ENCODE measurements at regions not wholly inside any gene's neighbourhood (a gene's known extent, or its start where the extent isn't known, plus 50 kb on each side); places are given as distances from the start of the nearest gene placed in this dataset.

DNA sequence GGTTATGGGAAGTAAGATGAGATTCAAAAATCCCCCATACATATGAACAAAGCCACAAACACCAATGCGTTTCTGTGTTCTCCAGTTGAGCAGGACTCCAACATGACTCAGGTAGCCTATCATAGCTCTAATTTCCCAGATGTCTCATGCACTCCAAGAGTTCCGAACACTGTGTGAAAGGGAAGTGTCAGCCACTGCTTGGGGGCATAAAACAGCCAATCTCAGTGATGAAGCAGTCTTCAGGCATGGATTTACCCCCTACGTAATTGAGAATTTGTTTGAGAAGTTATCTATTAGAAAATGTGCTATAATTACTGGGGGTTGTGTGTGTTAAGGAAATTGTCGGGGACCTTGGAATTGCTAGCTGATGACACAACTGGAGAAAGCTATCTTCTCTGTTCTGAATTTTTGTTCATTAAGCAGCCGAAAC is 153.9 kb upstream of the AVPR1A start:
- peaks cover 0 to 1% of the 10 kb centered on the region in 2 donors for H3K9me3 ChIP-seq (ENCODE audit: control insufficient read depth in 2 of 2, insufficient read depth in 1 of 2, low read length in 1 of 2)
- no peaks in the 10 kb centered on the region for H3K27me3 ChIP-seq (ENCODE audit: control insufficient read depth in 2 of 2, insufficient read depth in 1 of 2, low read length in 1 of 2)
- 78% methylated on average over 5 of the region's 5 CpGs for WGBS
- H3K4me1 ChIP-seq (ENCODE audit: control insufficient read depth in 2 of 2, insufficient read depth in 2 of 2, low read length in 2 of 2) = peaks cover 0 to 5% of the 10 kb centered on the region in 2 donors
- H3K4me3 ChIP-seq (ENCODE audit: low read length in 2 of 2) = no peak overlapping the region
- no peak for DNase-seq (ENCODE audit: low read depth in 6 of 9, low spot score in 9 of 9)
- no peak overlapping the region for H3K27ac ChIP-seq (ENCODE audit: low read depth in 1 of 2, low read length in 1 of 2)
- no peaks in the 10 kb centered on the region for H3K36me3 ChIP-seq (ENCODE audit: control insufficient read depth in 2 of 2, insufficient read depth in 2 of 2, low read length in 1 of 2)

DNA sequence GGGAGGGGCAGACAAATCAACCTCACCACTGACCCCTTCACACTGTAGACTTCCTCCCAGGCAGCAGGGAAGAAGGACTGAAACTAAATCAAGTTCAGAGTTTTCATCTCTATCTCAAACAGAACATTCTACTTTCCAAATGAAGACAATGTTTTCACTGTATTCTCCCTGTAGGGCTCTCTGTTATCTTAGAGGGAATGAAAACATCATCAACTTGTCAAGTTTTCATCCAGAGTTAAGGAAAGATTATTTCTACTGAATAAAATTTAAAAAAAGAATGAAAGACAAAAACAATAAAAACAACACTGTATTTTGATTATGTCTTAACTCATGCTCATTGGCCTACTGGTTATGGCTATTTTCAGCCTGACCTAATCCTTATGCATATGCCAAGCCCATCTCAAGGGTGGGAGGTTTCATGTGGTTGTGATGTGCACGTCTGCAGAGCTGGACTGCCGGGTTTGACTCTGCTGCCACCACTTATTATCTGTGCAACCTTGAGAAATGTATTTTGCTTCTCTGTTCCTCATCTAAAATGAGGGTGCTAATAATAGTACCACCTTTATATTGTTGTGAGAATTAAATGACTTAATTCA is 152.0 kb upstream of the AVPR1A start:
- 95% methylated on average over 2 of the region's 2 CpGs for WGBS
- H3K27ac ChIP-seq (ENCODE audit: low read depth in 1 of 2, low read length in 1 of 2) = no peak overlapping the region
- peaks cover 0 to 5% of the 10 kb centered on the region in 2 donors for H3K4me1 ChIP-seq (ENCODE audit: control insufficient read depth in 2 of 2, insufficient read depth in 2 of 2, low read length in 2 of 2)
- no peak overlapping the region for H3K4me3 ChIP-seq (ENCODE audit: low read length in 2 of 2)
- no peaks in the 10 kb centered on the region for H3K36me3 ChIP-seq (ENCODE audit: control insufficient read depth in 2 of 2, insufficient read depth in 2 of 2, low read length in 1 of 2)
- no peaks in the 10 kb centered on the region for H3K27me3 ChIP-seq (ENCODE audit: control insufficient read depth in 2 of 2, insufficient read depth in 1 of 2, low read length in 1 of 2)
- no peak for DNase-seq (ENCODE audit: low read depth in 6 of 9, low spot score in 9 of 9)
- no peaks in the 10 kb centered on the region for H3K9me3 ChIP-seq (ENCODE audit: control insufficient read depth in 2 of 2, insufficient read depth in 1 of 2, low read length in 1 of 2)

DNA sequence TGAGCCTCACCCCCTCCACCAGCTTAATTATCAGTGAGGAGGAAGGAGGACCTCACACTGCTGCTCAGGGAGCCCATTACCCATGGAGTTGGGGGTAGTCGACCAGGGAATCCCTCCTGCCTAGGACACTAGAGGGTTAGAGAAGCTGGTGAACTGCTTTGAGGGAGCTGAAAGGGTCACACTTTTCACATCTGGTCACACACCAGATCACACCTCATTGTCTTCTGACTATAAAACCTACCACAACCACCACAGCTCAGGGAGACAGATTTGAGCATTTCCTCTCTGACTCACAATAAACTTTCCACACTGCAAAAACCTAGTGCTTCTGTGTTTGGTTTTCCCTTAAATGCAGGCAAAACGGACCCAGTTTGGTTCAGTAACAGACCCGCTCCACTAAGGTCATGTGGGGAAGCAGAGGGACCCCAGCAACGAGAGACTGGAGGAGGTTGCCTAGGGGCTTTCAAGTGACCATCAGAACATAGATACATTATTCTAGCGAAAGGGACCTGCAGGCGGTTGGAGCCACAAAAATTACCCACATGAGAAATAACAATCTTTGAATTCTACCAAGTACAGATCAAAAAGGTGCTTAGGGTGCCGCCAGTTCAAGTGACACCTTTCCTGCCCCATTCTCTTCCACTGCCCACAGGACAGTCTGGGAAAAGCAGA is 151.4 kb upstream of the AVPR1A start:
- Histone ChIP-seq H3K9me3 (ENCODE audit: control insufficient read depth in 2 of 2, insufficient read depth in 1 of 2, low read length in 1 of 2) (no peaks in the 10 kb centered on the region), H3K36me3 (ENCODE audit: control insufficient read depth in 2 of 2, insufficient read depth in 2 of 2, low read length in 1 of 2) (no peaks in the 10 kb centered on the region), H3K27me3 (ENCODE audit: control insufficient read depth in 2 of 2, insufficient read depth in 1 of 2, low read length in 1 of 2) (no peaks in the 10 kb centered on the region), H3K4me3 (ENCODE audit: low read length in 2 of 2) (no peak overlapping the region), H3K4me1 (ENCODE audit: control insufficient read depth in 2 of 2, insufficient read depth in 2 of 2, low read length in 2 of 2) (peaks cover 0 to 5% of the 10 kb centered on the region in 2 donors), H3K27ac (ENCODE audit: low read depth in 1 of 2, low read length in 1 of 2) (no peak overlapping the region)
- DNase-seq (ENCODE audit: low read depth in 6 of 9, low spot score in 9 of 9) = no peak
- WGBS = 71% methylated on average over 7 of the region's 7 CpGs

DNA sequence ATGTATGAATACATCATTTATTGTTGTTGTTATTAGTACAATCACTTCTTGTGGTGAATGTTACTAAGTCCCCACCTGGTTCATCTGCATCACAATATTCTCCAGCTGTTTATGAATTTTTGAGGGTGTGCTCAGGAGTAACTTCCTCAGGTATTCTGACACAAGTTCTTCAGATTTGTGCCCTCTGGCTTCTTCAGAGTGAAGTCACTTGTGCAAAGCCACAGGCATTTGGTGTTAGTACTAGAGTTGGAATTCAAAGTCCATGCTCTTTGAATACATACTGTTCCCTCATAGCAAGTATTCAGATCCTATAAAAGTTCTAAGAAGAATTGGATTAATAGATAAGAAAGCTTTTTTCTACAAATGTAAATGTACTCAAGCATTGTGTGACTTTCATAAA is 150.3 kb upstream of the AVPR1A start:
- Histone ChIP-seq H3K27me3 (ENCODE audit: control insufficient read depth in 2 of 2, insufficient read depth in 1 of 2, low read length in 1 of 2) (no peaks in the 10 kb centered on the region), H3K36me3 (ENCODE audit: control insufficient read depth in 2 of 2, insufficient read depth in 2 of 2, low read length in 1 of 2) (no peaks in the 10 kb centered on the region), H3K27ac (ENCODE audit: low read depth in 1 of 2, low read length in 1 of 2) (no peak overlapping the region), H3K4me1 (ENCODE audit: control insufficient read depth in 2 of 2, insufficient read depth in 2 of 2, low read length in 2 of 2) (peaks cover 0 to 5% of the 10 kb centered on the region in 2 donors), H3K9me3 (ENCODE audit: control insufficient read depth in 2 of 2, insufficient read depth in 1 of 2, low read length in 1 of 2) (no peaks in the 10 kb centered on the region), H3K4me3 (ENCODE audit: low read length in 2 of 2) (no peak overlapping the region)
- DNase-seq (ENCODE audit: low read depth in 6 of 9, low spot score in 9 of 9) = no peak

DNA sequence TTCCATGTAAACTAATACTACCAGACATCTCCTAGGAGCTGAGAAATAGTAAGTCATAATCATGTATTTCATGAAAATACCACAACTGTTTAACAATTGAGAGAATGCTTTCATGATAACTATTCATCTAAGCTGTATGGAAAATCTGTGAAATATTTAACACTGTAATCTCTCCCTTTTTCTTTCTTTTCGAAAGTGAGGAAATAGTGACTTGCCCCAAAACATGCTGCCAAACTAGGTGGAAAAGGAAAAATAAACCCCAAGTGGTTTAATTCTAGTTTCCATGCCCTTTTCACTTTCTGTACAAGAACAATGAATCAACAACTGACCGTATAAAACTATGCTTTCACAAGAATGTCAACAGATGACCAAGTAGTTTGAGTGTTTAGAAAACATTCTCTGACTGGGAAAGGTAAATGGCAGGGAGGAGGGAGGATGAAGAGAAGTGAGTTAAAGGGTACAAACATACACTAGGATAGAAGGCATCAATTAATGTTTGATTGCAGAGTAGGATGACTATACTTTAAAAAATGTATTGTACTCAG is 147.5 kb upstream of the AVPR1A start:
- H3K36me3 ChIP-seq (ENCODE audit: control insufficient read depth in 2 of 2, insufficient read depth in 2 of 2, low read length in 1 of 2) = no peaks in the 10 kb centered on the region
- 97% methylated on average over 2 of the region's 2 CpGs for WGBS
- H3K4me1 ChIP-seq (ENCODE audit: control insufficient read depth in 2 of 2, insufficient read depth in 2 of 2, low read length in 2 of 2) = peaks cover 0 to 5% of the 10 kb centered on the region in 2 donors
- no peak for DNase-seq (ENCODE audit: low read depth in 6 of 9, low spot score in 9 of 9)
- no peaks in the 10 kb centered on the region for H3K9me3 ChIP-seq (ENCODE audit: control insufficient read depth in 2 of 2, insufficient read depth in 1 of 2, low read length in 1 of 2)
- no peaks in the 10 kb centered on the region for H3K27me3 ChIP-seq (ENCODE audit: control insufficient read depth in 2 of 2, insufficient read depth in 1 of 2, low read length in 1 of 2)
- H3K4me3 ChIP-seq (ENCODE audit: low read length in 2 of 2) = no peak overlapping the region
- H3K27ac ChIP-seq (ENCODE audit: low read depth in 1 of 2, low read length in 1 of 2) = no peak overlapping the region

DNA sequence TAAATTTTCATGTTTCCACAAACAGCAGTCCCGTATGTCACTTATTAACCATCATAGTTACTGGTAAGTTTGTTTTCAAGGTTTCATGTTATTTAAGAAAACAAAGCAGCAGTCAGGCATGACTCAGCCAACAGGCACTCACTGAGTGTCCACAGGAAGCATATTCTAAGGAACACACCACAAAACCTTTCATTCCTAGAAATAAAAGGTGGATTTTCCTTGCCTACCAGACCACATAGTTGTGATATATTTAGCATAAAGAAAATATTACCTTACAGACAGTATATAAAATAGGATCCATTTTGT is 143.3 kb upstream of the AVPR1A start:
- no peak overlapping the region for H3K27ac ChIP-seq (ENCODE audit: low read depth in 1 of 2, low read length in 1 of 2)
- no peaks in the 10 kb centered on the region for H3K4me1 ChIP-seq (ENCODE audit: control insufficient read depth in 2 of 2, insufficient read depth in 2 of 2, low read length in 2 of 2)
- H3K9me3 ChIP-seq (ENCODE audit: control insufficient read depth in 2 of 2, insufficient read depth in 1 of 2, low read length in 1 of 2) = no peaks in the 10 kb centered on the region
- no peak overlapping the region for H3K4me3 ChIP-seq (ENCODE audit: low read length in 2 of 2)
- 68% methylated on average over 1 of the region's 1 CpG for WGBS
- no peaks in the 10 kb centered on the region for H3K27me3 ChIP-seq (ENCODE audit: control insufficient read depth in 2 of 2, insufficient read depth in 1 of 2, low read length in 1 of 2)
- H3K36me3 ChIP-seq (ENCODE audit: control insufficient read depth in 2 of 2, insufficient read depth in 2 of 2, low read length in 1 of 2) = no peaks in the 10 kb centered on the region
- DNase-seq (ENCODE audit: low read depth in 6 of 9, low spot score in 9 of 9) = no peak

DNA sequence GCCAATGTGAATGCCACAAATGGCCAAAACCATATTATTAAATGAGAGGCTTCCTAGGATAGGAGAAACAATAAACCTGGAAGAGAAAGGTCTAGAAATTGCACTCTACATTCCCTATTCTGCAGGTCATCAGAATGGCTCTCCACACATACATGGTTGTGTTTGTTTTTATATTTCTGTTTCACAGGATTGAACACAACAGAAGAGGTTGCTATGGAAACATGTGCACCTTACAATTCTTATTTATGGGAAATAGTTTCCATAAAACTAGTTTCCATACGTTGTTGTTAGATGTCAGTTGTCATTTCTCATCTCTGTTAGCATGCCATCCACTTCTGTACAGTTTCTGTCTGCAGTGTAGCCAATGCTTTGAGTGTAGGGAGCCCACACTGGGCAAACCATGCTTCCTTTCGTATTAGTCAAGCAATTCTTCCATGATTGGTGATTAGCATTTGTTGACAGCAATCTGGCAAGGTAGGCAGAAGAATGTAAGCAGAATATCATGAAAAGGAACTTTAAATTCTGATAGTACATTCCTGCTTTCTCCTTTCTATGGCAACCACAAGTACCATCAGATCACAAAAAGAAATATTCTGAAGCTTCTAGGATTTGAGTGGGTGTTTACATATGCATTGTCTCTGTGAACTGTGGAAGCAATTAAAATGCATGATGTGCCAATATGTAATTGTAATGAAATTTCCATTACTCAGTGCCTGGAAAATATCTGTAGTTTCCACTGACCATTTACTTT is 141.6 kb upstream of the AVPR1A start:
- Histone ChIP-seq H3K36me3 (ENCODE audit: control insufficient read depth in 2 of 2, insufficient read depth in 2 of 2, low read length in 1 of 2) (no peaks in the 10 kb centered on the region), H3K27me3 (ENCODE audit: control insufficient read depth in 2 of 2, insufficient read depth in 1 of 2, low read length in 1 of 2) (no peaks in the 10 kb centered on the region), H3K4me3 (ENCODE audit: low read length in 2 of 2) (no peak overlapping the region), H3K9me3 (ENCODE audit: control insufficient read depth in 2 of 2, insufficient read depth in 1 of 2, low read length in 1 of 2) (no peaks in the 10 kb centered on the region), H3K27ac (ENCODE audit: low read depth in 1 of 2, low read length in 1 of 2) (no peak overlapping the region), H3K4me1 (ENCODE audit: control insufficient read depth in 2 of 2, insufficient read depth in 2 of 2, low read length in 2 of 2) (no peaks in the 10 kb centered on the region)
- WGBS = 92% methylated on average over 2 of the region's 2 CpGs
- no peak for DNase-seq (ENCODE audit: low read depth in 6 of 9, low spot score in 9 of 9)

DNA sequence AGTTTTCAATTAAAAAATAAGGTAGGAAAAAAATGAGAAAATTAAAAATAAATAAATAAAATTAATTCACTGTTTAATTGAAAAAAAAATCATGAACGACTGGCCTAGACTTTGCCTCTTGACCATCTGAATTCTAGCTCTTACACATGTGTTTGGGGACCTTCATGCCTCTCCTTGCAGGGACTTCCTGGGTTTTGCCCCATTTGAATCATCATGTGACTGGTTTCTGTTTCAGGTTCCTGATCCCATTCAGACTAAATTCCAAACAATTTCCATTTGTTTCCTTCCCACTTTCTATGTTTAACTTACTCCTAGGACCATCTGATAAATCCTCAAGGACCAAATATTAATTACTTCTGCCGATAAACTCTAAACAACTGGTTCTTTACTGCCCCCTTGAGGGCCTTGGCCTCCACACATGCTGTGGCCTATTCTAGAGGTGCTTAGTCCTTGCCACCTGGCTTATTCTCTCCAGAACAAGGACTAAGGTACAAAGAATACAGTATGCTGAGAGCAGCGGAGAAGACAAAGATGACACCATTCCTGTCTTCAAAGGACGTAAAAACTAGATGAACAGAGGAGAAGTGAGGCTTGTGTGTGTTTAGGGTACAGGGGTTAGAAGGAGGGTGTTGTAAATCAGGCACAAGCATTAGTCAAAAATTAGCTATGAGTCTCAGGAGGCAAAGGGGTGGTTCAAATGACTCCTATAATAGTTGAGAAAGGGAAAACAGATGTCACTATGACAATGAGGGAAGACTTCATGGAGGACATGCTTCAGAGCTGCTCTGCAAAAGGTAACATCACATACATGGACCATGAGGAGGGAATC is 125.8 kb upstream of the AVPR1A start:
- H3K27me3 ChIP-seq (ENCODE audit: control insufficient read depth in 2 of 2, insufficient read depth in 1 of 2, low read length in 1 of 2) = no peaks in the 10 kb centered on the region
- no peaks in the 10 kb centered on the region for H3K36me3 ChIP-seq (ENCODE audit: control insufficient read depth in 2 of 2, insufficient read depth in 2 of 2, low read length in 1 of 2)
- no peaks in the 10 kb centered on the region for H3K9me3 ChIP-seq (ENCODE audit: control insufficient read depth in 2 of 2, insufficient read depth in 1 of 2, low read length in 1 of 2)
- H3K4me3 ChIP-seq (ENCODE audit: low read length in 2 of 2) = no peak overlapping the region
- no peaks in the 10 kb centered on the region for H3K4me1 ChIP-seq (ENCODE audit: control insufficient read depth in 2 of 2, insufficient read depth in 2 of 2, low read length in 2 of 2)
- DNase-seq (ENCODE audit: low read depth in 6 of 9, low spot score in 9 of 9) = peak; percentile 9 to 71 (median 34)
- WGBS = 50% methylated on average over 4 of the region's 4 CpGs
- no peak overlapping the region for H3K27ac ChIP-seq (ENCODE audit: low read depth in 1 of 2, low read length in 1 of 2)

Measured in thymus (tissue), 11 donors.